ENCODE measurements at regions not wholly inside any gene's neighbourhood (a gene's known extent, or its start where the extent isn't known, plus 50 kb on each side); places are given as distances from the start of the nearest gene placed in this dataset.

DNA sequence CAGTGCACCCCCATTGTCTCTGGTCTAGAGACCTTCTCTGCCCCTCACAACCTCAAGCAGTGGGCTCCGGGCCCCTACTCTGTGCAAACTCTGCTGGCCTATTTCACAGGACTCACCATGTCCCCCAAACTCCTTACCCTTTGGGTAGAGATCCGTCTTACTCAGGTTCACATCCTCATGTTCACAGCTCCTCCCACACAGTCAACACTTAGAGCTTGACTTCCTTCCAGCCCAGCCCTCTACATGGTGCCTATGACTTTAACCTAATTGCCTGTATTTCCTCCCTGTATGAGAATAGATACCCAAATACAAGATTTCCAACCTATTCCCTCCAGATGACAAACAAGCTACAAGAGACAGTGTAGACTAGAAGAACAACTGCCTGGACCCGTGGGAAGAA is 528.6 kb upstream of the JARID2 start:
- no peaks in the 10 kb centered on the region for H3K9me2 ChIP-seq (ENCODE audit: insufficient read depth)
- H3K4me1 ChIP-seq (ENCODE audit: control insufficient read depth in 1 of 2, insufficient read depth in 2 of 2, low read length in 2 of 2), result peaks cover 0 to 24% of the 10 kb centered on the region in 2 experiments; a peak in 2 of 4 replicates
- no peak overlapping the region for H3K4me3 ChIP-seq (replicated peaks in 1 of 2; ENCODE audit: low read depth in 1 of 2, low read length in 2 of 2)
- H3K9me3 ChIP-seq (ENCODE audit: control insufficient read depth in 1 of 2, insufficient read depth in 1 of 2, low read depth in 1 of 2, low read length in 2 of 2), result no peaks in the 10 kb centered on the region
- ChIA-PET CTCF (no interaction called here), POLR2A (interaction anchor here (1.3 kb wide), 1 partner anchor 9 kb away, joined by 3 read pairs; no protein-coding TSS in a partner anchor), RAD21 (ENCODE audit: low non-redundant PET in 1 of 2, low total read pairs in 2 of 2, uncharacterized antibody in 2 of 2, unreplicated experiment in 2 of 2) (no interaction called here)
- DNase-seq (ENCODE audit: low read depth, low spot score), result no peak
- no peaks in the 10 kb centered on the region for H4K20me1 ChIP-seq (ENCODE audit: insufficient read depth)
- TF ChIP-seq POLR2A (IDR thresholded peaks at IDR 0.05; ENCODE audit: borderline replicate concordance, extremely low read depth, insufficient read depth, insufficient read length) (no peak), POLR2AphosphoS5 (IDR thresholded peaks at IDR 0.05; ENCODE audit: low read depth, low read length) (no peak), SP1 (IDR thresholded peaks at IDR 0.05; ENCODE audit: low read depth) (no peak), ZNF274 (IDR thresholded peaks at IDR 0.05; ENCODE audit: low read depth, low read length) (no peak), JUND (IDR thresholded peaks at IDR 0.05) (no peak), CBX3 (IDR thresholded peaks at IDR 0.05; ENCODE audit: low read depth) (no peak), FOSL1 (IDR thresholded peaks at IDR 0.05; ENCODE audit: low read depth) (no peak), EZH2phosphoT487 (IDR thresholded peaks at IDR 0.05; ENCODE audit: borderline replicate concordance) (no peak)
- no peaks in the 10 kb centered on the region for H3K36me3 ChIP-seq (ENCODE audit: control insufficient read depth in 1 of 2, insufficient read depth in 2 of 2, low read length in 2 of 2)
- BruUV-seq (replicated peaks), result no TSS peak
- intact Hi-C loops (cut with micrococcal nuclease), result no loop called here
- no peak overlapping the region for H3K27ac ChIP-seq (ENCODE audit: low read depth, low read length)
- no peak overlapping the region for H3K9ac ChIP-seq (ENCODE audit: low read length)
- ATAC-seq, result no peak
- no peaks in the 10 kb centered on the region for H3K79me2 ChIP-seq (ENCODE audit: insufficient read depth, low read length)
- no peaks in the 10 kb centered on the region for H3K27me3 ChIP-seq (ENCODE audit: insufficient read depth, low read length)
- H2AFZ ChIP-seq (ENCODE audit: low read depth, low read length, poor library complexity, severe bottlenecking), result no peak overlapping the region
- H3K4me2 ChIP-seq (ENCODE audit: low read length), result no peak overlapping the region

GRCh38 chr6:14718861-14719260 is 527.0 kb upstream of the JARID2 start:
- no peaks in the 10 kb centered on the region for H3K27me3 ChIP-seq (ENCODE audit: insufficient read depth, low read length)
- ChIA-PET RAD21 (ENCODE audit: low non-redundant PET in 1 of 2, low total read pairs in 2 of 2, uncharacterized antibody in 2 of 2, unreplicated experiment in 2 of 2) (no interaction called here), POLR2A (no interaction called here), CTCF (interaction anchor here (1.3 kb wide), 1 partner anchor 8 kb away, joined by 4 read pairs; no protein-coding TSS in a partner anchor)
- no peak overlapping the region for H3K9ac ChIP-seq (ENCODE audit: low read length)
- intact Hi-C loops (cut with micrococcal nuclease), result no loop called here
- no TSS peak for BruUV-seq (replicated peaks)
- H3K4me1 ChIP-seq (ENCODE audit: control insufficient read depth in 1 of 2, insufficient read depth in 2 of 2, low read length in 2 of 2), result peaks cover 0 to 8% of the 10 kb centered on the region in 2 experiments; a peak in 1 of 4 replicates
- ATAC-seq, result no peak
- H3K4me2 ChIP-seq (ENCODE audit: low read length), result no peak overlapping the region
- no peak overlapping the region for H3K27ac ChIP-seq (ENCODE audit: low read depth, low read length)
- no peak for DNase-seq (ENCODE audit: low read depth, low spot score)
- H3K9me2 ChIP-seq (ENCODE audit: insufficient read depth), result no peaks in the 10 kb centered on the region
- no peak overlapping the region for H3K4me3 ChIP-seq (replicated peaks in 1 of 2; ENCODE audit: low read depth in 1 of 2, low read length in 2 of 2)
- H4K20me1 ChIP-seq (ENCODE audit: insufficient read depth), result no peaks in the 10 kb centered on the region
- H3K9me3 ChIP-seq (ENCODE audit: control insufficient read depth in 1 of 2, insufficient read depth in 1 of 2, low read depth in 1 of 2, low read length in 2 of 2), result no peaks in the 10 kb centered on the region
- no peaks in the 10 kb centered on the region for H3K79me2 ChIP-seq (ENCODE audit: insufficient read depth, low read length)
- H3K36me3 ChIP-seq (ENCODE audit: control insufficient read depth in 1 of 2, insufficient read depth in 2 of 2, low read length in 2 of 2), result no peaks in the 10 kb centered on the region
- H2AFZ ChIP-seq (ENCODE audit: low read depth, low read length, poor library complexity, severe bottlenecking), result no peak overlapping the region
- TF ChIP-seq YY1 (IDR thresholded peaks at IDR 0.05; ENCODE audit: extremely low read depth, insufficient replicate concordance, low read depth, low read length), result no peak
- TF ChIP-seq, protein P1, sequence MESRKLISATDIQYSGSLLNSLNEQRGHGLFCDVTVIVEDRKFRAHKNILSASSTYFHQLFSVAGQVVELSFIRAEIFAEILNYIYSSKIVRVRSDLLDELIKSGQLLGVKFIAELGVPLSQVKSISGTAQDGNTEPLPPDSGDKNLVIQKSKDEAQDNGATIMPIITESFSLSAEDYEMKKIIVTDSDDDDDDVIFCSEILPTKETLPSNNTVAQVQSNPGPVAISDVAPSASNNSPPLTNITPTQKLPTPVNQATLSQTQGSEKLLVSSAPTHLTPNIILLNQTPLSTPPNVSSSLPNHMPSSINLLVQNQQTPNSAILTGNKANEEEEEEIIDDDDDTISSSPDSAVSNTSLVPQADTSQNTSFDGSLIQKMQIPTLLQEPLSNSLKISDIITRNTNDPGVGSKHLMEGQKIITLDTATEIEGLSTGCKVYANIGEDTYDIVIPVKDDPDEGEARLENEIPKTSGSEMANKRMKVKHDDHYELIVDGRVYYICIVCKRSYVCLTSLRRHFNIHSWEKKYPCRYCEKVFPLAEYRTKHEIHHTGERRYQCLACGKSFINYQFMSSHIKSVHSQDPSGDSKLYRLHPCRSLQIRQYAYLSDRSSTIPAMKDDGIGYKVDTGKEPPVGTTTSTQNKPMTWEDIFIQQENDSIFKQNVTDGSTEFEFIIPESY (IDR thresholded peaks at IDR 0.05; ENCODE audit: extremely low read depth, insufficient replicate concordance, low read length), result no peak
- no peak for TF ChIP-seq SP1 (IDR thresholded peaks at IDR 0.05; ENCODE audit: low read depth)
- TF ChIP-seq ELF1 (IDR thresholded peaks at IDR 0.05; ENCODE audit: borderline replicate concordance, low read depth), result no peak
- TF ChIP-seq, protein P2, sequence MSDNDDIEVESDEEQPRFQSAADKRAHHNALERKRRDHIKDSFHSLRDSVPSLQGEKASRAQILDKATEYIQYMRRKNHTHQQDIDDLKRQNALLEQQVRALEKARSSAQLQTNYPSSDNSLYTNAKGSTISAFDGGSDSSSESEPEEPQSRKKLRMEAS (IDR thresholded peaks at IDR 0.05), result no peak
- TF ChIP-seq ZNF274 (IDR thresholded peaks at IDR 0.05; ENCODE audit: low read depth, low read length), result no peak
- TF ChIP-seq SIN3A (IDR thresholded peaks at IDR 0.05; ENCODE audit: low read depth), result no peak
- TF ChIP-seq POLR2A (IDR thresholded peaks at IDR 0.05; ENCODE audit: borderline replicate concordance, extremely low read depth, insufficient read depth, insufficient read length), result no peak
- TF ChIP-seq, protein P3, sequence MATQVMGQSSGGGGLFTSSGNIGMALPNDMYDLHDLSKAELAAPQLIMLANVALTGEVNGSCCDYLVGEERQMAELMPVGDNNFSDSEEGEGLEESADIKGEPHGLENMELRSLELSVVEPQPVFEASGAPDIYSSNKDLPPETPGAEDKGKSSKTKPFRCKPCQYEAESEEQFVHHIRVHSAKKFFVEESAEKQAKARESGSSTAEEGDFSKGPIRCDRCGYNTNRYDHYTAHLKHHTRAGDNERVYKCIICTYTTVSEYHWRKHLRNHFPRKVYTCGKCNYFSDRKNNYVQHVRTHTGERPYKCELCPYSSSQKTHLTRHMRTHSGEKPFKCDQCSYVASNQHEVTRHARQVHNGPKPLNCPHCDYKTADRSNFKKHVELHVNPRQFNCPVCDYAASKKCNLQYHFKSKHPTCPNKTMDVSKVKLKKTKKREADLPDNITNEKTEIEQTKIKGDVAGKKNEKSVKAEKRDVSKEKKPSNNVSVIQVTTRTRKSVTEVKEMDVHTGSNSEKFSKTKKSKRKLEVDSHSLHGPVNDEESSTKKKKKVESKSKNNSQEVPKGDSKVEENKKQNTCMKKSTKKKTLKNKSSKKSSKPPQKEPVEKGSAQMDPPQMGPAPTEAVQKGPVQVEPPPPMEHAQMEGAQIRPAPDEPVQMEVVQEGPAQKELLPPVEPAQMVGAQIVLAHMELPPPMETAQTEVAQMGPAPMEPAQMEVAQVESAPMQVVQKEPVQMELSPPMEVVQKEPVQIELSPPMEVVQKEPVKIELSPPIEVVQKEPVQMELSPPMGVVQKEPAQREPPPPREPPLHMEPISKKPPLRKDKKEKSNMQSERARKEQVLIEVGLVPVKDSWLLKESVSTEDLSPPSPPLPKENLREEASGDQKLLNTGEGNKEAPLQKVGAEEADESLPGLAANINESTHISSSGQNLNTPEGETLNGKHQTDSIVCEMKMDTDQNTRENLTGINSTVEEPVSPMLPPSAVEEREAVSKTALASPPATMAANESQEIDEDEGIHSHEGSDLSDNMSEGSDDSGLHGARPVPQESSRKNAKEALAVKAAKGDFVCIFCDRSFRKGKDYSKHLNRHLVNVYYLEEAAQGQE (IDR thresholded peaks at IDR 0.05; ENCODE audit: low read depth), result no peak
- TF ChIP-seq, protein P4, sequence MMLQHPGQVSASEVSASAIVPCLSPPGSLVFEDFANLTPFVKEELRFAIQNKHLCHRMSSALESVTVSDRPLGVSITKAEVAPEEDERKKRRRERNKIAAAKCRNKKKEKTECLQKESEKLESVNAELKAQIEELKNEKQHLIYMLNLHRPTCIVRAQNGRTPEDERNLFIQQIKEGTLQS (IDR thresholded peaks at IDR 0.05), result no peak

Data from HCT116 (cell line).